Superior temporal gyrus (tissue), 1 donor: ENCODE measurements at regions not wholly inside any gene's neighbourhood (a gene's known extent, or its start where the extent isn't known, plus 50 kb on each side); places are given as distances from the start of the nearest gene placed in this dataset.
"Not testable (repeated sequence)": the region's sequence is repeated elsewhere in the genome, so short reads cannot be mapped to it uniquely, and the experiment has no call there.

Experiments used
- DNase-seq: peaks from one replicate; pipeline ENCODE4 v3.0.0-alpha.2; 2016; ENCODE audit errors: extremely low spot score

DNA sequence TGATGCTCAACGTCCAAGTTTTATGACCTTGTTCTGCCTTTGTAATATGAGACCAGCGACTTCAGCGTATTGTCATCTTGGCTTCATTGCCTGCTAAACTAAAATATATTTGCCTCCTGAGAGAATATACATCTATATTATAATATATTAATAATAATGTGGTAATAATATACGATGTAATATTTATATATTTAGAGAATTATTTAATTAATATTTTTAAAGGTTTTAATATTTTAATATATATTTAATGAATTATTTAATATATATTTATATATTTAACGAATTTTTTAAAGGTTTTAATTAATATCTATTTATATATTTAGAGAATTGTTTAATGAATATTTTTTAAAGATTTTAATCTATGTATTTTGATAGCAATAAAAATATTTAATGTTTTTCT, 700.7 kb downstream of the TAF11L14 start:
- DNase-seq, result no peak

DNA sequence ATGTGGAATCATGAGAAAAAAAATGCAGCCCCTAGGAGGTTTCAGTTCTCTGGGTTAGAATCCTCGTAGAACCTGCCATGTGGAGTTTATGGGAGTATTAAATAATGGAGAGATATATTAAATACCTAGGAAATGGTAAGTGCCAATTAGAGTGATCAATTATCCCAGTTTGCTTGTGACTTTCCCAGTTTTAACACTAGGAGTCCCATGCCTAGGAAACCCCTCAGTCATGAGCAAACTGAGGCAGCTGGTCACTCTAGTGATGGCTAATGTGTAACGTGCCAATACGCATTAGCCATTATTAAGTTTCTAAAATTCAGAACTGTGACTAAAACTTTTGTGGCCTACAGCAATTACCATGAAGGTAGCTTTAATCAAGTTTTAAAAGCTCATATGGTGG, 720.6 kb downstream of the TAF11L14 start:
- no peak for DNase-seq

GRCh38 chr5:18357486-18357885, 723.2 kb downstream of the TAF11L14 start:
- no peak for DNase-seq

- DNase-seq, result no peak
These were observed 732.0 kb downstream of the TAF11L14 start for GRCh38 chr5:18366234-18366633.

DNA sequence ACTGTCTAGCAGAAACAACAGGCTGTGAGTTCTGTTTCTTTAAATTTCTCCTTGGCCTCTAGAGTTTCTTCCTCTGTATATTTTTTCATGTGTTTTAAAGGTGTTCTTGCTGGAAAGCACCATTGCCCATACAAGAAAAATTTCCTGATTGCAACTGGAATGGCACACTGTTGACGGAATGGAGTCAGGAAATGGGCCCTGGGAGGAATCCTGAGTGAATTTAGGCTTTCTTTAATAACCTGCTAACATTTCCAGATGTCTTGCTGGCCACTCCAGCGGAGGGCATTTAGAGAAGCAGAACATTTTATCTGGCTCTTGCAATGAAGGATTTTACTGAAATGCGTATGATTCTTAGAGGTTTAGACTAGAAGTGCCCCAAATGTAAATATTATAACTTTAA, 736.3 kb downstream of the TAF11L14 start:
- no peak for DNase-seq

DNA sequence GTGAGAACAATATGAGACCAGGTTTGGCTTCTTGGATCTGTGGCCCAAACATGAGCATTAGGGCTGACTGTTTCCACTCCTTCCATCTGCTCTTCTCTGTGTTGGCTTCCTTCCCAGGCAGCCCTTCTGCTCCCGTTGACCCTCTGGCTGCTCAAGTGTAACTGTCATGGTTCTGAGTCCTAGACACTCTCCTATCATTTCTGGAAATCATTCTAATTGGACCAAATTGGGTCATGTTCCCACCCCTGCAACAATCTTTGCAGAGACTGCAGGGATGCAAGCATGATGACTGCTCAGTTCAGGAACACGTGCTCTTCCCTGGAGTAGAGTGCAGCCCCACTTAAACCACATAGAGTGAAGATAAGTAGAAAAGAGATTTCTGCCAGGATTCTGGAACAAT, 741.4 kb downstream of the TAF11L14 start:
- DNase-seq, result no peak

- no peak for DNase-seq
These were observed 743.8 kb downstream of the TAF11L14 start for GRCh38 chr5:18378066-18378465.

- no peak for DNase-seq
These were observed 744.9 kb downstream of the TAF11L14 start for GRCh38 chr5:18379189-18379588.

GRCh38 chr5:18380729-18381362, 746.6 kb downstream of the TAF11L14 start:
- no peak for DNase-seq

DNA sequence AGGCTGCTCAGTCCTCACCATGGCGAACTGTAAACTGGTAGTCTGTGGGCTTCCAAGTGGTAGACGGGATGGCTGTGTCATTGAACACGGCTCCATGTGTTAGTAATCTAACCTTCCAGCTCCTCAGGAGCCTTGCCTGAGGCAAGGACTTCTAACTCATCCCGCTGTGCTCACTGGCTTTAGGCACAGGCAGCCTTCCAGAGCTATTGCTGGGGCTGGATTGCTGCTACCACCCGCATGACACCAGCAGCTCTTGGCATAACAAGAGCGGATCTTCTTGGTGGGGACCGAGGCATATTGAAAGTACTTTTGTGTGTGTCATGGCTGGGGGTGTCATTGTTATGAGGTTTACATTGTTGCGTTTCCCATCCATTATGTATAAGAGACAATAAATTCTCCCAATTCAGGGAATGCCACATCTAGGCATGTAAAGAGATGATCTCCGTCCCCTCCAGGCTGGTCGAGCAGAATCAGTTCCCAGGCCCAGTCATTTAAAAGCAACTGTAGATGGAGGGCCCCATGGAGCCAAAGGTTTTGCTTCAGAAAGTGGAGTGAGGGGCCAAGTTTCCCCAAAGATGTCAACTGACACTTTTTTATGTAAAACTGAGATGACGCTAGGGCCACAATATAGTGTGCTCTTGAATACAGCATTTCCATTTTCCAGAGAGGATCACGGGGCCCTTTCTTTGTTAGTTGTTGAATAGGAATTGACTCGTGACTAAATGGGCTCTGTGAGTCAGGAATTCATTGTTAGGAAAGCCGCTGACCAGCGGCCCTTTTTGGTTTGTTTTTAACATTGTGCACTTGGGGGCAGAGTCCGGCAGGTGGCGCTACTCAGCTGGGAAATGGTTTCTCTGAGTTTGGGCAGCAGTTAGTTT, 759.5 kb downstream of the TAF11L14 start:
- DNase-seq, result peak; percentile 90

- DNase-seq, result no peak
These were observed 760.2 kb downstream of the TAF11L14 start for GRCh38 chr5:18394443-18394804.

DNA sequence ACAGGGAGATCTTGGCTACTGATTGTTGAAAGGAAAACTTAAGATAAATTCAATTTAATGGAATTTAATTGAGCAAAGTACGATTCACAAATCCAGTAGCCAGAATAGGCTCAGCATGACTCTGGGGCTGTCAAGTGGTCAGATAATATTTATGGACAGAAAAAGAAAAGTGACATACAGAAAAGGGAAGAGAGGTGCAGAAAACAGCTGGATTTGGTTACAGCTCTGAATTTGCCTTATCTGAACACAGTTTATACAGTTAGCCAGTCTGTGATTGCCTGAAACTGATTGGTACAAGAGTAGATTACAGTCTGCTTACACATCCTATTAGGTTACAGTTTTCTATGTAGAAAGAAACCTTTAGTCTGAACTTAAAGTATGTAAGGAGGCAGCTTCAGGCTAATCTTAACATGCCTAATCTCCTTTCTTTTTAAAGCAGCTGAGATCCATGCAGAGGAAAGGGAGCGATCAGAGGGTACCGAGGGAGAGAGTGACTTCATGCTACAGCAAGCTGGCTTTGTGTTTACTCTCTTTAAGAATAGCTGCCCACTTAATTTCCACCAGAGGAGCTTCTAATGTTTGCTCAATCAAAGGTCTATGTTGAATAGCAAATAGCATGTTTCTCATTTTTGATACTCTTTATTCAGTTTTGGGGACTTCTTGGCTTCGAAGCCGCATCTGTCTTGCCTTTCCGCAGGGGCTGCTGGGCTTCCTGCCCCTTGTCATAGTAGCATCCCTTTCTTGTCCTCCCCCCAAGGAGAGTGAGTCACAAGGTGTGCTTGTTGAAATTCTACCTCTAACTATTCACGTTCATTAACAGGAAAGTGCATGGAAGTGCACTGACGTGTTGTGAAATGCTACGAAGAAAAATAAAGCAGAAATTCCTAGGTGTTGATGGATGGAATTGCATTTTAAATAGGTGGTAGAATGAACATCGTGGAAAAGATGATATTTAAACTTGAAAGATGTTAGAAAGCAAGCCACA, 761.2 kb downstream of the TAF11L14 start:
- DNase-seq, result no peak

GRCh38 chr5:18397371-18397770, 763.1 kb downstream of the TAF11L14 start:
- no peak for DNase-seq

- DNase-seq, result no peak
These were observed 763.6 kb downstream of the TAF11L14 start for GRCh38 chr5:18397891-18398290.

GRCh38 chr5:18399461-18400327, 765.4 kb downstream of the TAF11L14 start:
- DNase-seq, result not testable (repeated sequence)

DNA sequence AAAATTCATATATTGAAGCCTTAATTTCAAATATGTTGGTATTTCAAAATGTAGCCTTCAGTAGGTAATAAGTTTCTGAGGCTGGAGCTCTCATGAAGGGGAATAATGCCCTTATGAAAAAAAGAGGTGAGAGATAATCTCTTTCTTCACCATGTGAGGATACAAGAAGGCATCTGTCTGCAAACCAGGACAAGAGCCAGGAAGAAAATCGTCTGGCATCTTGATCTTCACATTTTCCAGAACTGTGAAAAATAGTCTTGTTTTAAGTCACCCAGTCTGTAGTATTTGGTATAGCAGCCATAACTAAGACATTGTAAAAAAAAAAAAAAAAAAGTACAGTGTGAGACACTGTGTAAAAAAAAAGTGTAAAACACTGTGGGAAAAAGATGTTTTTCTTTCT, 768.9 kb downstream of the TAF11L14 start:
- no peak for DNase-seq

GRCh38 chr5:18403941-18404438, 769.7 kb downstream of the TAF11L14 start:
- no peak for DNase-seq

GRCh38 chr5:18420711-18421110, 786.5 kb downstream of the TAF11L14 start:
- DNase-seq, result no peak

- DNase-seq, result no peak
These were observed 799.1 kb downstream of the TAF11L14 start for GRCh38 chr5:18433336-18433735.

DNA sequence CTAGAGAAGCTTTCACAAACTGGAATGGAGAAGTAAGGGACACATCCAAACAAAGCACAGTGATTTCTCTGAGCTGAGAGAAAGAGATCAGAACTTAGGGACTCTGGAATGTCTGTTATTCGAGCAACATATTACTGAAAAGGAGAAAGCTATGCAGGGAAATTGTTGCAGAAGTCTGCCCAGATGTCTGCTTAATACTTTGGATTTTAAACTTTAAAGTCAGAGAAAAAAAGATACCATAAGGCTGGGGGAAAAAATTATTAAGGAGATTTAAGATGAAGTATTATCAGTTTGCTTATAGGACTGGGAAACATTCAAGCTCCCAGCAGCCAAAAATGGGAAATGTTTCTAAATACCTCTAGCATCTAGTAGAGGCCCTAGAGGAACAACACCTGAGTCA, 803.9 kb downstream of the TAF11L14 start:
- DNase-seq, result no peak

- DNase-seq, result no peak
These were observed 821.3 kb downstream of the TAF11L14 start for GRCh38 chr5:18455521-18455920.
